Stimulated activated naive CD8-positive, alpha-beta T cell treated with anti-CD3 and anti-CD28 coated beads, Interleukin-15, Interleukin-2, amounts not matched to agents 100 U/mL and 50 U/mL, for 24 hours (primary cell): ENCODE measurements at regions not wholly inside any gene's neighbourhood (a gene's known extent, or its start where the extent isn't known, plus 50 kb on each side); places are given as distances from the start of the nearest gene placed in this dataset.
"Not testable (repeated sequence)": the region's sequence is repeated elsewhere in the genome, so short reads cannot be mapped to it uniquely, and the experiment has no call there.

ENCODE experiments used
- ATAC-seq: fragments of 150-1000 bp; cut with Tn5 transposase; one replicate; pipeline ENCODE4 v1.10.0; 2021
- DNase-seq: peaks from one replicate; pipeline ENCODE4 v3.0.0; 2021

DNA sequence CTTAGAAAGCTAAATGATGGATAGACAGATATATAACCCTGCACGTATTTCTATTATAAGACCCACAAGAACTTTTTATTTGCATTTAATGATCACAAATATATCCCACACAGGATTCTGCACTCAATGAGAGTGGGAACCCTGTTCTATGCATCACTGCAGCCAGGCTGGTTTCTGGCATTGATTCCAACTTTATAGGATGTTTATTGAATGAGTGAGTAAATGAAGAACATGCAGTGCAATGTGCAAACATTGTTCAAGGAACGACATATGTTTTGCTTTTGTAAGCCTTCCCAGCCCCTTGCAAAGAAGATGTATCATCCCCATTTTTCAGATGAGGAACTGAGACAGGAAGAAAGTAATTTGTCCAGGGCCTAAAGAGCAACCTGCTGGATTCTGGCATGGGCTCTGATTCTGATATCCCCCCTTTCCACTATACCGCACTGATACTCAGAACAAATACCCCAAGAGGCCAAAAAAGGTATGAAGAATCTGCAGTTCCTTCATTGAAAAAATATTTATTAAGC is 246.3 kb downstream of the LACC1 start:
- DNase-seq (no peak), ATAC-seq (no peak)

DNA sequence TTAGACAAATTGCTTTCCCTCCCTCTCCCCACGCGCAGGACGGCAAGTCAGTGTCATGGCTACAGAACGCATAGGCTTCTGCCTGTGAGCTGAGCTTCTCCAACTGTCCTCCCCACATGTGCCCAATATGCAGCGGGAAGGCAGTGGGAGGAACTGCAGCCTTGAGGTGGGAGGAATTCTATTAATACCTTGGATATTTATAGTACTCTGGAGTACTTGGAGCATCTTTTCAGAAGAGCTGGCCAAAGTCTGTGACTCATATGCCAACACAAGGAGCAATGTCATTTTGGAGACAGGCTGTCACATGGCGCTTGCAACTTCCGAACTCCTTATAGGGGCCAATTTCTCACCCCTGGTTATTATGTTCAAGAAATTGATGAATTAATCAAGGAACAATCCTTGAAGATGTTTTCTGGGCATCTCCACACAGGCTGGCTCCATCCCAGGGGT is 245.0 kb upstream of the SERP2 start:
- ATAC-seq (no peak), DNase-seq (no peak)

DNA sequence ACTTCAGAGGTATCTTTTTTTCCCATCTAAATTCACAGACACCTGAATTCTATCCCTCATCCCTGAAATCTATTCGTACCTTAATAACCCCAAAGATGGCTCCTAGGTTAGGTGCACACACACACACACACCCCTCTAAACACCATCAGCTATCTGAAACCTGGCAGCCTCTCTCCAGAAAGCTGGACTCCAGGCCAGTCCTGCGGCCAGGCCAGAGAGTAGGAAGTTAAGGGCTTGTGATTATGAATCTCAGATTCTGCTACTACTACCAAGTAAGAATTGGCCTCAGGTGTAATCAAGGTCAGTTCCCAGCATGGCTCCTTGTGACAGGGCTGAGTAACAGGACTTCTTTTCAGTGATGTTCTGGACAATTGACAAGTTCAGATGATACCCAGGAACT is 244.2 kb upstream of the SERP2 start:
- no peak for ATAC-seq
- no peak for DNase-seq

- DNase-seq = no peak
- ATAC-seq = no peak
Measured at GRCh38 chr13:44131069-44131614, 242.5 kb upstream of the SERP2 start.

DNA sequence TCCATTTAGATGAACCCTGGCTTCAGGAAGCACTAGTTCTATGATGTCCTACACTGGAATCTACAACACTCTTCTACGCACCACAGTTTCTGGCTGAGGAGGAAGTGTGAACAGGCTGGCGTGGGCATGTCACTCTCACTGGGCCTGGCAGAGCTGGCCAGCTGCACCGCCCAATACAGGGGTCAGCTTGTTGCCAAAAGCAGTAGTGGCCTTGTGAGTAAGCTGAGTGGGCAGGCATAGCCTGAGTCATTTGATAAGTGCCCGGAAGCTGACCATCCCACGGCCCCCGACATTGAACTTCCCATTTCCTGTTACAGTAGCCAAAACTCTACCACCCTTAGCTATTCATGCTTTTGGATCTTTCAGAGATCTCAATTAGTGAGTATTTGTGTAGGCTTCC is 240.9 kb upstream of the SERP2 start:
- DNase-seq (no peak), ATAC-seq (no peak)

- no peak for DNase-seq
- ATAC-seq = no peak
Measured at GRCh38 chr13:44133626-44134025, 240.0 kb upstream of the SERP2 start.

DNA sequence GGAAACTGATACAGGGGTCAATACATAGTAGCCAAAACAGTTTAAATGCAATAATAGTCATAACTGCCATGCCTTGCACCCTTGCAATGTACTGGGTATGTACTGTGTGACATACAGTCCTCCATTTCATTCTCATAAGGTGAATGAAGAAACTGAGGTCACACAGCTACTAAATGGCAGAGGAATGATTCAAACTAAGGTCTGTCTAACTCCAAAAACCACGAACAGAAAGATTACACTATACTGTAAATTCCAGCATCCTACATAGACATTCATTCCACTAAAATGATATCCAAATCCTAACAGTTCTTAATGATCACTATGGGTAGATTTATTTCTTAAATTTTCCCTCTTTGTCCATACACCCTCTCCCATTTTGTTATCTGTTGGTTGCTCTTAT is 238.1 kb upstream of the SERP2 start:
- DNase-seq (no peak), ATAC-seq (peak; percentile 17)

- ATAC-seq (peak; percentile 66), DNase-seq (no peak)
Measured at GRCh38 chr13:44136696-44137268, 236.8 kb upstream of the SERP2 start.

DNA sequence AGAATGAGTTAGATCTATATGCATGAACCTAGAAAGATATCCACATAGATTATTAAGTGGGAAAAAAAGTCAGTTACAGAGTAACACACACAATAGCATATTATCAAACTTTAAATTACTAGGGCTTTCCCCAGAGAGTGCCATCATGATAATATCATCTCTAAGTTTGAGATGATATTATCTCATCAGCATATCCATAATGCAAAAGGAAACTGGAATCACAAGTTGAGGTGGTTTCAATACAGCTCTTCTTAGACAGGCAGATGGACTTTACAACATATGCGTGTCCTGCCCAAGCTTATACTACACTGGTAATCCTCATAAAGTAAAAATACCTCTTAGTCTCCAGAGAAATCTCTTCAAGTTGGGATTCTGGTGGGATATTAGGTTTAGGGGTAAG is 236.2 kb upstream of the SERP2 start:
- DNase-seq = no peak
- no peak for ATAC-seq

DNA sequence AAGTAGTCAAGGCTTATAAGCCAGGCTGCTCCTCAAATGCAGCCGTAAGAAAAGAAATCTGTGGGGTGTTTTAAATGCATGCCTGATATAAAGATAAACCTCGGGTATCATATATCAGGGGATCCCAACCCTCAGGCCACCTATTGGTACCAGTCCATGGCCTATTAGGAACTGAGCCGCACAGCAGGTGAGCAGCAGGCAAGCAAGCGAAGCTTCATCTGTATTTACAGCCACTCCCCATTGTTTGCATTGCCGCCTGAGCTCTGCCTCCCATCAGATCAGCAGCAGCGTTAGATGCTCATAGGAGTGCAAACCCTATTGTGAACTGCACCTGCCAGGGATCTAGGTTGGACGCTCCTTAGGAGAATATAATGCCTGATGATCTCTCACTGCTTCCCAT is 233.5 kb upstream of the SERP2 start:
- no peak for DNase-seq
- ATAC-seq = no peak

DNA sequence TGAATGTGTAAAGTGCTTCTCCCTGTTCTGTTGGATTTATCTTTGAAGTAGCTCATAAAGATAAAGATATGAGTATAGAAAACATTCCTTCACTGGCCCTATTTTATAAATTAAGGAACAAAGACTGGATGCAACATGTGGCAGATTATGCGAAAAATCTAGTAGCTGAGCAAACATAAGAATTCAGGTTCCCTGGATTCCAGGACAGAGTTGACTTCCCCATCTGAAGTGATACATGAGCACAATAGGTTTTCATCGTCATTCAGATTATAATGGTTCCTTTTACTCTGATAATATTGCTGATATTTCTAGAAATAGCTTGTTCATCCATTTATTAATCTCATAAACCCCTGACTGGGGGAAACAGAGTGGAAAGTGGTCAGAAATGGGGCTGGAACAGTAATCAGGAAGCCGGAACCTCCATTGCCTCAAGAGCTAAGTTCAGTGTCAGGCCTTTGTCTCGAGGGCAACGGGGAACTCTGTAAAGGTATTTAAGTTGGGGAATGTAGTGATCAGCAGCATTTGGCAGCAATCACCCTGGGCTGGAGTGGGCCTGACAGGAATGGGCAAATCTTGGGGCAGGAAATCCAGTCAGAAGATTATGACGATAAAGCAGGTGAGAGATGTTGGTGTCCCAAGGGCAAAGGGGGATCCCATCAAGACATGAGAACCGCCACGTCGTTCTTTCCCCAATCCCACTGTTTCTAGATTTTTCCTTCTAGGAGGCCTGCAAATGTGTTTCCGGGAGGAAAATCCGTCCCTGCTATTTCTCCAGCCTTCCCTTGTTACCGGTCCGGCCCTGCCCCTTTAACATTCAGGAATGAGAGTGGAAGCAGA is 232.5 kb upstream of the SERP2 start:
- DNase-seq (peak; percentile 11), ATAC-seq (no peak)

- peak; percentile 99 for ATAC-seq
- peak; percentile 99 for DNase-seq
Measured at GRCh38 chr13:44141725-44142539, 231.7 kb upstream of the SERP2 start.

- ATAC-seq (no peak), DNase-seq (no peak)
Measured at GRCh38 chr13:44142540-44142867, 231.1 kb upstream of the SERP2 start.

DNA sequence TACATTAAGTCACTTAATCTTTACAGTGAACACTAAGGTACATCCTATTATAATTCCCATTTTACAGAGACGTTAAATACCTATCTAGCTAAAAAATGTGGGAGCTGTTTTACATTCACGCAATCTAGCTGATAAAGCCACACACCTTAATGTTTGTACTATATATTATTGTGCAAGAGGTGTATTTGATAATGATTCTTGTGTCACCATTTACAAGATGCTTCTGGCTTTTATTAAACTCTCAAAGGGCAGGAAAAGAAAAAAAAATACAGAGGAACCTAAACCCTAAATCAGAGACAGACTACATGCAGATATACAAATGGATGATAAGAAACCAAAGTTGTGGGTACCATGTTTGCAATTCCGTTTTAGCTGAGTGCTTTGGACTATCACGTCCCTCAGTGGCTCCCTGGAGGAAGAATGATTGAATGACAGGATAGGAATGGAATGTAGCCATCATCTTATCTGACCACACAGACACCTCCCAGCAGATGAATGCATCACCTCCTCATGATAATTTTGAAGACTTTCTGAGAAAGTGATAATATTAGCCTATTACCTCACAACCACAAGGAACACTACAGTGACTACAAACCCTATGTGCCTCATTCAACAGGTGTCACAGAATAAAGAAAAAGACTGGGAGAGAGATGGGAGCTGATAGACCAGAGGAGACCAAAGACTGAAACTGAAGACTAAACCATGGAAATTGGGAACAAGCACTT is 230.5 kb upstream of the SERP2 start:
- DNase-seq (no peak), ATAC-seq (no peak)

DNA sequence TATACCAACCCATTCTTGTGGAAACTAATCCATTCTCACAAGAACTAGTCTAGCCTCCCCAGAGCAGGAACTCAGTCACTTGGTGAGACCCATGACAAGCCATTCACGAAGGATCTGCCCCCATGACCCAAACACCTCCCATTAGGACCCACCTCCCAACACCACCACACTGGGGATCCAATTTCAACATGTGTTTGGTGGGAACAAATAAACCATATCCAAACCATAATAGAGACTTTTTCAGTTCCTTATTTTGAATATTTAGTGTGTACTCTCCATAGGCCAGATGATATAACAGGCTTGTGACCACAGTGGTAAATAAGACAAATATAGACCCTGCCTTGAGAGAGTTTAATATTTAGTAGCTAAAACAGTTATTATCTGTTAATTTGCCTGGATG is 227.5 kb upstream of the SERP2 start:
- DNase-seq (no peak), ATAC-seq (no peak)

DNA sequence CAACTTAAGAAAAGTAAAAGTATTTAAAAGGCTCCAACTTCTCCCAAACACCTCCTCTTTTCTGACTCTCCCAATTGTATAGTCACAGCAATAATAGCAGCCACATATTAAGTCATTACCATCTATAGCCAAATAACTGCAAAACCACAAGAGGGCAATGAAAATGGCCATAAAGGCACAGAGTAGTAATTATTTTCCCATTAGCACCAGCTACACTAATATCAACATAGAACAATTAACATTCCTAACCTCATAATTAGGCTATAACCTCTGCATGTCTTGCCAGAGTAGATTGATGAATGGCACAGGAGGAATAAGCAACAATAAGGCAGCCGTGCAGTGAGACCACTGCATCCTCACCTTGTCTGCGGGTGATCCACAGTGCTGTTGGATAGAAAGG is 226.4 kb upstream of the SERP2 start:
- ATAC-seq (no peak), DNase-seq (no peak)

DNA sequence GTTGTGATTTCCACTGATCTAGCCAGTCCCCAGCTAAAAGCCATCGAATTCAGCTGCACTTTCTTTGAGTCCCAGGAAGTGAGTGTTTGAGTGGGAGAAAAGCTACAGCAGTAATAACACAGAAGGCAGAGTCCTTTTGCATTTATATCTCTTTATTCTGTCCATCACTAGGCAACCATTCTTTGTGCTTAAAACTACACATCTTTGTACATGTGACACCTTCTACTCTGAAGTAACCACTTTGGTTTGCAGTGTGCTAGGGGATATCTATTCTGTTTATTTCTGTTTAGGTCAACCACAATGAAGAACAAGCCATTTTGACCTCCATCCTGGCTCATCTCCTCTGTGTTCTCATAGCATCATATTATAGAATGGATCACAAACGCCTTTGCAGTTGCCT is 226.0 kb upstream of the SERP2 start:
- no peak for DNase-seq
- ATAC-seq = no peak

- ATAC-seq (no peak), DNase-seq (no peak)
Measured at GRCh38 chr13:44148159-44148914, 225.3 kb upstream of the SERP2 start.

- ATAC-seq, DNase-seq: not testable (repeated sequence)
Measured at GRCh38 chr13:44149231-44149630, 224.4 kb upstream of the SERP2 start.

GRCh38 chr13:44149821-44150220 is 223.8 kb upstream of the SERP2 start:
- DNase-seq = no peak
- no peak for ATAC-seq

GRCh38 chr13:44151474-44151873 is 222.2 kb upstream of the SERP2 start:
- DNase-seq (no peak), ATAC-seq (no peak)
